H9 (cell line): ENCODE measurements at regions not wholly inside any gene's neighbourhood (a gene's known extent, or its start where the extent isn't known, plus 50 kb on each side); places are given as distances from the start of the nearest gene placed in this dataset.

ENCODE experiments used
- DNase-seq: peaks from one replicate; pipeline ENCODE4 v3.0.0-alpha.2; 2017
- H2AFZ ChIP-seq: one replicate; pipeline ENCODE4 v1.6.1; 2013; ENCODE audit warnings: mild to moderate bottlenecking, low read length, control low read depth, moderate library complexity
- H2AK5ac ChIP-seq: 2 replicates; pipeline ENCODE4 v1.6.1; 2013; ENCODE audit warnings: low read length, control low read depth, mixed read lengths; ENCODE audit not compliant: insufficient read length
- H2BK120ac ChIP-seq: one replicate; pipeline ENCODE4 v1.6.1; 2013; ENCODE audit warnings: low read depth, mild to moderate bottlenecking, low read length, control low read depth, inconsistent platforms; ENCODE audit not compliant: poor library complexity, severe bottlenecking
- H2BK12ac ChIP-seq: 2 replicates; pipeline ENCODE4 v1.6.1; 2013; ENCODE audit warnings: low read length, control low read depth, mixed read lengths, low read depth; ENCODE audit not compliant: insufficient read length
- H2BK15ac ChIP-seq: 2 replicates; pipeline ENCODE4 v1.6.1; 2013; ENCODE audit warnings: low read depth, low read length, control low read depth
- H2BK20ac ChIP-seq: one replicate; pipeline ENCODE4 v1.6.1; 2013; ENCODE audit warnings: low read depth, mild to moderate bottlenecking, low read length, control low read depth, inconsistent platforms; ENCODE audit not compliant: poor library complexity, severe bottlenecking
- H2BK5ac ChIP-seq: 2 replicates; pipeline ENCODE4 v1.6.1; 2013; ENCODE audit warnings: low read length, control low read depth, mixed read lengths; ENCODE audit not compliant: insufficient read length
- H3K14ac ChIP-seq: 2 replicates; pipeline ENCODE4 v1.6.1; 2013; ENCODE audit warnings: low read length, control low read depth; ENCODE audit not compliant: insufficient read depth
- H3K18ac ChIP-seq: 2 replicates; pipeline ENCODE4 v1.6.1; 2013; ENCODE audit warnings: low read depth, mild to moderate bottlenecking, mixed read lengths, low read length, control low read depth; ENCODE audit not compliant: insufficient read length
- H3K23ac ChIP-seq: 2 replicates; pipeline ENCODE4 v1.6.1; 2013; ENCODE audit warnings: low read length, control low read depth, mixed read lengths, low read depth; ENCODE audit not compliant: insufficient read length
- H3K23me2 ChIP-seq: 2 replicates; pipeline ENCODE4 v1.6.1; 2013; ENCODE audit warnings: low read depth, mild to moderate bottlenecking, mixed read lengths, low read length, control low read depth; ENCODE audit not compliant: insufficient read length, poor library complexity, severe bottlenecking
- H3K27ac ChIP-seq: 2 replicates; pipeline ENCODE4 v1.5.1; 2013; ENCODE audit warnings: low read length, control low read depth, mixed read lengths, low read depth; ENCODE audit not compliant: insufficient read length
- H3K27me3 ChIP-seq: 2 replicates; pipeline ENCODE4 v1.6.1; 2013; ENCODE audit warnings: low read length, control low read depth, inconsistent platforms; ENCODE audit not compliant: insufficient read depth
- H3K4ac ChIP-seq: 2 replicates; pipeline ENCODE4 v1.6.1; 2013; ENCODE audit warnings: low read depth, mild to moderate bottlenecking, control low read depth, inconsistent platforms, low read length, moderate library complexity
- H3K4me1 ChIP-seq: 2 replicates; pipeline ENCODE4 v1.6.1; 2013; ENCODE audit warnings: low read length, control low read depth, inconsistent platforms; ENCODE audit not compliant: insufficient read depth
- H3K4me2 ChIP-seq: 2 replicates; pipeline ENCODE4 v1.6.1; 2013; ENCODE audit warnings: low read length, control low read depth, mixed read lengths; ENCODE audit not compliant: insufficient read length, insufficient read depth
- H3K56ac ChIP-seq: 2 replicates; pipeline ENCODE4 v1.6.1; 2013; ENCODE audit warnings: low read depth, mild to moderate bottlenecking, mixed read lengths, low read length, control low read depth; ENCODE audit not compliant: insufficient read length
- H3K79me1 ChIP-seq: 2 replicates; pipeline ENCODE4 v1.6.1; 2013; ENCODE audit warnings: low read depth, mild to moderate bottlenecking, moderate library complexity, low read length, control low read depth, inconsistent platforms; ENCODE audit not compliant: insufficient read depth, poor library complexity, severe bottlenecking
- H3K79me2 ChIP-seq: 2 replicates; pipeline ENCODE4 v1.6.1; 2013; ENCODE audit warnings: low read length, control low read depth, inconsistent platforms; ENCODE audit not compliant: insufficient read depth
- H3K9ac ChIP-seq: 2 replicates; pipeline ENCODE4 v1.6.1; 2013; ENCODE audit warnings: low read length, control low read depth, mixed read lengths; ENCODE audit not compliant: insufficient read length; ENCODE audit errors: extremely low read depth
- H3K9me3 ChIP-seq: one replicate; pipeline ENCODE4 v1.6.1; 2013; ENCODE audit warnings: low read depth, low read length, inconsistent platforms; ENCODE audit not compliant: control insufficient read depth
- H3T11ph ChIP-seq: one replicate; pipeline ENCODE4 v1.6.1; 2013; ENCODE audit warnings: mild to moderate bottlenecking, low read length, control low read depth, inconsistent platforms
- H4K20me1 ChIP-seq: one replicate; pipeline ENCODE4 v1.6.1; 2013; ENCODE audit not compliant: control insufficient read depth, insufficient read length, insufficient read depth
- H4K5ac ChIP-seq: 2 replicates; pipeline ENCODE4 v1.6.1; 2013; ENCODE audit warnings: low read depth, mild to moderate bottlenecking, mixed read lengths, low read length, control low read depth; ENCODE audit not compliant: insufficient read length
- H4K8ac ChIP-seq: replicated peaks from 2 replicates; pipeline ENCODE4 v1.6.1; 2013; ENCODE audit warnings: low read length, control low read depth, mixed read lengths, low read depth; ENCODE audit not compliant: insufficient read length
- H4K91ac ChIP-seq: 2 replicates; pipeline ENCODE4 v1.6.1; 2013; ENCODE audit warnings: low read depth, mild to moderate bottlenecking, moderate library complexity, mixed read lengths, low read length, control low read depth; ENCODE audit not compliant: insufficient read length
- H3K27ac Mint-ChIP-seq, 3 experiments: 2 replicates in 2 of 3; 3 replicates in 1 of 3; pipeline ENCODE4 v1.8.0; 2020 to 2021; ENCODE audit warnings: mixed read lengths in 3 of 3, mild to moderate bottlenecking in 1 of 3, moderate library complexity in 1 of 3
- H3K27me3 Mint-ChIP-seq: 2 replicates; pipeline ENCODE4 v1.8.0; 2021; ENCODE audit warnings: low read depth, mild to moderate bottlenecking, moderate library complexity, mixed read lengths
- H3K36me3 Mint-ChIP-seq, 3 experiments: 2 replicates in 2 of 3; 3 replicates in 1 of 3; pipeline ENCODE4 v1.8.0; 2020 to 2021; ENCODE audit warnings: low read depth in 3 of 3, mixed read lengths in 3 of 3; ENCODE audit not compliant: insufficient read depth in 1 of 3
- H3K4me1 Mint-ChIP-seq, 2 experiments: 2 replicates each; pipeline ENCODE4 v1.8.0; 2020; ENCODE audit warnings: mixed read lengths in 2 of 2
- H3K4me3 Mint-ChIP-seq, 2 experiments: 2 replicates in 1 of 2; 3 replicates in 1 of 2; pipeline ENCODE4 v1.8.0; 2020 to 2021; ENCODE audit warnings: mild to moderate bottlenecking in 2 of 2, mixed read lengths in 2 of 2, moderate library complexity in 1 of 2
- H3K9me3 Mint-ChIP-seq, 2 experiments: 2 replicates in 1 of 2; 3 replicates in 1 of 2; pipeline ENCODE4 v1.8.0; 2020; ENCODE audit warnings: mild to moderate bottlenecking in 2 of 2, mixed read lengths in 2 of 2, moderate library complexity in 1 of 2
- WGBS: extraction: QIAGEN DNeasy Blood & Tissue Kit; methylation state at CpG from one replicate; pipeline ENCODE4 v1.1.7; 2013; ENCODE audit warnings: missing lambda C conversion rate, low lambda C conversion rate, mixed read lengths; ENCODE audit not compliant: insufficient read length; ENCODE audit errors: extremely low coverage; 5-methylcytosine and 5-hydroxymethylcytosine counted together
- TF ChIP-seq, protein P1 (sequence below): fragments of 200-600 bp; sonication (generic); conservative IDR thresholded peaks from 3 replicates; pipeline ENCODE4 v1.8.0; 2021; ENCODE audit warnings: antibody characterized with exemption, mild to moderate bottlenecking

DNA sequence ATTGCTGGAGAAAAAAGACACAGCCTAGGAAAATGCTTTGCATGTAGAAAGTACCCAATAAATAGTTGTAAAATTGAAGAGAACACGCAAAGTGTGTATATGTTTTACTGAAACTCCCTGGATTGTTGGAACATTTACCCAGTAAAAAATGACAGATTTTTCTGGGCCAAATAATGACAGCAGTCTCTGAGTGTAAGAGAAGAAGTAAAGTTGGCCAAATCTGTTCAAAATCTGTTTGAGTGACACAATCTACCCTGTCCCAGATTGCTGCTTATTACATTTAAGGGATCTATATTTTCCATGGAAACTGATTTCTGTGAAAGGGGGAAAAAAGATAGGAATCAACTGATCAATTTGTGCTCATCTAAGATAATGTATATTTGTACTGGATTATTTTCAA lies 267.9 kb downstream of the TUSC7 start:
- no peak overlapping the region for H2AFZ ChIP-seq
- no peak overlapping the region for H3T11ph ChIP-seq
- no peak overlapping the region for H3K23ac ChIP-seq
- no peak overlapping the region for H3K9ac ChIP-seq
- no peak overlapping the region for H2BK15ac ChIP-seq
- no peak overlapping the region for H3K27ac Mint-ChIP-seq
- no CpG with 5 or more reads among the region's 1 CpG for WGBS
- H3K27me3 Mint-ChIP-seq, result no peaks in the 10 kb centered on the region
- H3K36me3 Mint-ChIP-seq, result no peaks in the 10 kb centered on the region
- no peak overlapping the region for H4K5ac ChIP-seq
- no peaks in the 10 kb centered on the region for H3K9me3 ChIP-seq
- no peaks in the 10 kb centered on the region for H3K79me2 ChIP-seq
- H2BK12ac ChIP-seq, result no peak overlapping the region
- no peak overlapping the region for H2AK5ac ChIP-seq
- H3K9me3 Mint-ChIP-seq, result no peaks in the 10 kb centered on the region
- no peaks in the 10 kb centered on the region for H3K27me3 ChIP-seq
- H3K18ac ChIP-seq, result no peak overlapping the region
- no peak overlapping the region for H2BK5ac ChIP-seq
- H3K56ac ChIP-seq, result no peak overlapping the region
- H3K4me1 Mint-ChIP-seq, result peaks cover 14 to 22% of the 10 kb centered on the region in 2 experiments
- TF ChIP-seq, protein P1, sequence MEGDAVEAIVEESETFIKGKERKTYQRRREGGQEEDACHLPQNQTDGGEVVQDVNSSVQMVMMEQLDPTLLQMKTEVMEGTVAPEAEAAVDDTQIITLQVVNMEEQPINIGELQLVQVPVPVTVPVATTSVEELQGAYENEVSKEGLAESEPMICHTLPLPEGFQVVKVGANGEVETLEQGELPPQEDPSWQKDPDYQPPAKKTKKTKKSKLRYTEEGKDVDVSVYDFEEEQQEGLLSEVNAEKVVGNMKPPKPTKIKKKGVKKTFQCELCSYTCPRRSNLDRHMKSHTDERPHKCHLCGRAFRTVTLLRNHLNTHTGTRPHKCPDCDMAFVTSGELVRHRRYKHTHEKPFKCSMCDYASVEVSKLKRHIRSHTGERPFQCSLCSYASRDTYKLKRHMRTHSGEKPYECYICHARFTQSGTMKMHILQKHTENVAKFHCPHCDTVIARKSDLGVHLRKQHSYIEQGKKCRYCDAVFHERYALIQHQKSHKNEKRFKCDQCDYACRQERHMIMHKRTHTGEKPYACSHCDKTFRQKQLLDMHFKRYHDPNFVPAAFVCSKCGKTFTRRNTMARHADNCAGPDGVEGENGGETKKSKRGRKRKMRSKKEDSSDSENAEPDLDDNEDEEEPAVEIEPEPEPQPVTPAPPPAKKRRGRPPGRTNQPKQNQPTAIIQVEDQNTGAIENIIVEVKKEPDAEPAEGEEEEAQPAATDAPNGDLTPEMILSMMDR, result no peak
- H3K79me1 ChIP-seq, result no peaks in the 10 kb centered on the region
- H3K23me2 ChIP-seq, result no peaks in the 10 kb centered on the region
- H4K8ac ChIP-seq, result no peak overlapping the region
- no peak overlapping the region for H3K4me3 Mint-ChIP-seq
- H4K20me1 ChIP-seq, result no peaks in the 10 kb centered on the region
- no peak overlapping the region for H4K91ac ChIP-seq
- no peak for DNase-seq
- no peak overlapping the region for H2BK20ac ChIP-seq
- peaks cover 5% of the 10 kb centered on the region for H3K4me1 ChIP-seq
- H3K4ac ChIP-seq, result no peak overlapping the region
- H3K14ac ChIP-seq, result no peak overlapping the region
- no peak overlapping the region for H2BK120ac ChIP-seq
- no peak overlapping the region for H3K4me2 ChIP-seq
- H3K27ac ChIP-seq, result no peak overlapping the region
